IPS-15b (cell line): ENCODE measurements at regions not wholly inside any gene's neighbourhood (a gene's known extent, or its start where the extent isn't known, plus 50 kb on each side); places are given as distances from the start of the nearest gene placed in this dataset.
A peak's percentile ranks its signal among the peaks of the same experiment; 100 is the strongest.
"Not testable (repeated sequence)": the region's sequence is repeated elsewhere in the genome, so short reads cannot be mapped to it uniquely, and the experiment has no call there.

Experiments used
- H3K27me3 ChIP-seq: one replicate; pipeline ENCODE4 v1.6.1; 2013; ENCODE audit warnings: low read length; ENCODE audit not compliant: control insufficient read depth, insufficient read depth
- H3K36me3 ChIP-seq: one replicate; pipeline ENCODE4 v1.6.1; 2013; ENCODE audit warnings: low read length; ENCODE audit not compliant: control insufficient read depth, insufficient read depth
- H3K4me1 ChIP-seq: one replicate; pipeline ENCODE4 v1.6.1; 2013; ENCODE audit warnings: mild to moderate bottlenecking, low read length; ENCODE audit not compliant: control insufficient read depth, insufficient read depth
- H3K4me3 ChIP-seq: one replicate; pipeline ENCODE4 v1.5.1; 2013; ENCODE audit warnings: low read depth, low read length
- H3K9ac ChIP-seq: one replicate; pipeline ENCODE4 v1.6.1; 2013; ENCODE audit warnings: low read depth, mild to moderate bottlenecking, low read length
- H3K9me3 ChIP-seq: one replicate; pipeline ENCODE4 v1.6.1; 2013; ENCODE audit warnings: mild to moderate bottlenecking, low read length; ENCODE audit not compliant: control insufficient read depth, insufficient read depth

GRCh38 chr7:82511542-82511941 lies 68.0 kb upstream of the CACNA2D1 start:
- H3K27me3 ChIP-seq: no peaks in the 10 kb centered on the region
- no peaks in the 10 kb centered on the region for H3K9me3 ChIP-seq
- no peaks in the 10 kb centered on the region for H3K36me3 ChIP-seq
- H3K4me1 ChIP-seq: no peaks in the 10 kb centered on the region
- H3K9ac ChIP-seq: no peak overlapping the region
- H3K4me3 ChIP-seq: no peak overlapping the region

- no peak overlapping the region for H3K9ac ChIP-seq
- H3K36me3 ChIP-seq: no peaks in the 10 kb centered on the region
- peak overlapping the region; percentile 50 for H3K4me3 ChIP-seq
These were observed 64.5 kb upstream of the CACNA2D1 start for GRCh38 chr7:82507976-82508677.

GRCh38 chr7:82507365-82507975 lies 63.9 kb upstream of the CACNA2D1 start:
- H3K9me3 ChIP-seq: no peaks in the 10 kb centered on the region
- H3K9ac ChIP-seq: no peak overlapping the region
- no peaks in the 10 kb centered on the region for H3K4me1 ChIP-seq
- peak overlapping the region; percentile 50 for H3K4me3 ChIP-seq
- H3K36me3 ChIP-seq: no peaks in the 10 kb centered on the region
- no peaks in the 10 kb centered on the region for H3K27me3 ChIP-seq

More at GRCh38 chr7:82507976-82508677, 64.5 kb upstream of the CACNA2D1 start:
- Histone ChIP-seq H3K27me3 (no peaks in the 10 kb centered on the region), H3K9me3 (no peaks in the 10 kb centered on the region), H3K4me1 (no peaks in the 10 kb centered on the region)

- H3K4me3 ChIP-seq: no peak overlapping the region
- H3K4me1 ChIP-seq: no peaks in the 10 kb centered on the region
- no peaks in the 10 kb centered on the region for H3K36me3 ChIP-seq
- no peaks in the 10 kb centered on the region for H3K9me3 ChIP-seq
- H3K9ac ChIP-seq: no peak overlapping the region
- no peaks in the 10 kb centered on the region for H3K27me3 ChIP-seq
These were observed 63.1 kb upstream of the CACNA2D1 start for GRCh38 chr7:82506702-82507101.

DNA sequence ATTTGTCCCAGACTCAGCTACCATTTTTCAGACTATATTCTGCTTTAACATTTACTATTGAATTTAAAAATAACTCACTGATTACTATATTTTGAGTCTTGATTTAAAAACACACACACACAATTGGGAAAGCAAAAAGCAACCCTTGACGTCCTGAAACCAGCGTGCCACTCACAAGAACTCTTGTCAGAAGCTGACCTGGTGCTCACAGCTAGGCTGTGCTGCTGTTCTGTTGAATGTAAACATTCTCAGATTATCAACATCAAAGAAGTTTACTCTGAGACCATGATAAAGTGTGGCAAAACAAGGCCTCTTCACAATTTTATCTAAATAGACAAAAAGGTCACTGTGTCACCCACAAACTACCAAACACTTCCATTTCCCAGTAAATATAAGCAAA lies 62.6 kb upstream of the CACNA2D1 start:
- H3K27me3 ChIP-seq: no peaks in the 10 kb centered on the region
- H3K9me3 ChIP-seq: no peaks in the 10 kb centered on the region
- no peak overlapping the region for H3K9ac ChIP-seq
- H3K4me1 ChIP-seq: no peaks in the 10 kb centered on the region
- no peaks in the 10 kb centered on the region for H3K36me3 ChIP-seq
- H3K4me3 ChIP-seq: no peak overlapping the region

DNA sequence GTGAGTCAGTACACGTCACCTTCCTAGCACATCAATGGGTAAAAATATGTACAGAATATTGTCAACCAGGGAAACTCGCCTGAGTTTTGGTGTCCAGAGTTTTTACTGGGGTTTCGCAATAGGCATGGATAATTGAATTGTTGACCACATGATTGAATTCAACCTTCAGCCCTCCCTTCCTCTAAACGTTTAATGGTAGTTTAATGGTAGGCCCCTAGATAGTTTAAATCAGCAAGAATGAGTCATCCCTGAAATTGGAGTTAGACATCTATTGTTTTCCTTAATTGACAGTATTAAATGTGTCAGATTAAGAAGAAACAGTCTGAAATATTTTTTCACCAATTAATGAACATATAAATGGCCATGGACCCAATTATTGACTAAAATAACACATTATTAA lies 57.8 kb upstream of the CACNA2D1 start:
- Histone ChIP-seq H3K9me3 (no peaks in the 10 kb centered on the region), H3K9ac (no peak overlapping the region), H3K36me3 (no peaks in the 10 kb centered on the region), H3K4me3 (no peak overlapping the region), H3K27me3 (no peaks in the 10 kb centered on the region), H3K4me1 (no peaks in the 10 kb centered on the region)

DNA sequence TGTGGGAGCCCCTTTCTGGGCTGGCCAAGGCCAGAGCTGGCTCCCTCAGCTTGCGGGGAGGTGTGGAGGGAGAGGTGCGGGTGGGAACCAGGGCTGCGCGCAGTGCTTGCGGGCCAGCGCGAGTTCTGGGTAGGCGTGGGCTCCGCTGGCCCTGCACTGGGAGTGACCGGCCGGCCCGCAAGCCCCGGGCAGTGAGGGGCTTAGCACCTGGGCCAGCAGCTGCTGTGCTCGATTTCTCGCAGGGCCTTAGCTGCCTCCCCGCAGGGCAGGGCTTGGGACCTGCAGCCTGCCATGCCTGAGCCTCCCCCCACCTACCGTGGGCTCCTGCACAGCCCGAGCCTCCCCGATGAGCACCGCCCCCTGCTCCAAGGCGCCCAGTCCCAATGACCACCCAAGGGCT lies 56.0 kb upstream of the CACNA2D1 start:
- H3K9me3 ChIP-seq, H3K36me3 ChIP-seq, H3K4me1 ChIP-seq, H3K27me3 ChIP-seq, H3K9ac ChIP-seq, H3K4me3 ChIP-seq: not testable (repeated sequence)

GRCh38 chr7:82494420-82494819 lies 50.8 kb upstream of the CACNA2D1 start:
- H3K36me3 ChIP-seq: no peaks in the 10 kb centered on the region
- H3K4me3 ChIP-seq: no peak overlapping the region
- H3K27me3 ChIP-seq: no peaks in the 10 kb centered on the region
- no peaks in the 10 kb centered on the region for H3K4me1 ChIP-seq
- no peak overlapping the region for H3K9ac ChIP-seq
- no peaks in the 10 kb centered on the region for H3K9me3 ChIP-seq
